NCI-H1436 (cell line): ENCODE measurements at regions not wholly inside any gene's neighbourhood (a gene's known extent, or its start where the extent isn't known, plus 50 kb on each side); places are given as distances from the start of the nearest gene placed in this dataset.

Source experiments
- DNase-seq: peaks from one replicate; lab custom pipeline; 2025; lab: John Stamatoyannopoulos, UW

DNA sequence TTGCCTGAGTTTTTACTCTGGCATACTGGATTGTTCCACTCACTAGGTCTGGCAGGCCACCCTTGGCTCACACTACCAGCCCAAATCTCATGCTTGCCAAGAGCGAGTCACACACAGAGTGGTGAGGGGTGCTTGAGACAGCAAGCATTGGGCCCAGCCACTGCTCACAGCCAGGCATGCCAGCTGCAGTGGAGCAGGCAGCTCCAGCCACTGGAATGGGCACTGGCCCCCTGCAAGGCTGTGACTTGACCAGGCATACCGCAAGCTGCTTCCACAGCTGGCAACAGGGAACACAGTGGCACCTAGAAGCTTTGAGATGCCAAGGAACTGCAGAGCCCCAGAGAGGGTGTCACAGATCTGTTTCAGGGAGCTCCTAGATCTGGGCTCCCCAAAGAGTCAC is 488.5 kb downstream of the LRFN5 start:
- no peak for DNase-seq

DNA sequence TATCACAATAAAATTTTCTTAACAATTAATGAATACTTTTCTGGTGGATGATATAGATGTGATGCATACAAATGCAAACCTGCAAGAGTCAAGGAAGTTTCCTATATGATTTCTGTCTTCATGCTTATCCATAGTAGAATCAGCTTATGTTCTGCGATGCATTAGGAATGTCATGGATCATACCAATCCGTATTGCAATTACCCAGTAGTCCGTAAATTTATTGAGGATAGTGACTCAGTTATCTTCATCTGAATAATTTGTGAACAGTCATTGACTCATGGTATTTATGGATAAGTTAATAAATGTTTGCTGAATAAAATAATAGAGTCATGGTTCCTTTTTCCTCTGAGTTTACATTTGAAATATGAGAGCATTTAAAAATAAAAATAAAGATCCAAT is 483.4 kb downstream of the LRFN5 start:
- no peak for DNase-seq

DNA sequence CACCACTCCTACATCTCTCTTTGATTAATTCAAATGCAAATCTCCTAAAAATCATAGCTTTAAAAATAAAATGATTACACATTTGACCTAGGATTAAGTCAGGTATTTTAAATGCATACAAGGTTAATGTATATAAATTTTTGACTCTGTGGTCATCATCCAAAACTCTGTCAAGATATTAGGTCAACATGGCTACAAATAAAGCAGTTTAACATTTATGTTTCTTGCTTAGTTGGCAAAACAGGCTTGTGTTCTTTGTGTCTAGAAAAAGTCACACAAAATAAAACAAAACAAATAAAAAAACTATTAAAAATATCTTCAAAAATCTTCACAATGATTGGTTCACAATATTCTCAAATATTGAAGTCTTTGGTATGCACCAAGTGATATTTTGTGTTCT is 473.2 kb downstream of the LRFN5 start:
- no peak for DNase-seq

DNA sequence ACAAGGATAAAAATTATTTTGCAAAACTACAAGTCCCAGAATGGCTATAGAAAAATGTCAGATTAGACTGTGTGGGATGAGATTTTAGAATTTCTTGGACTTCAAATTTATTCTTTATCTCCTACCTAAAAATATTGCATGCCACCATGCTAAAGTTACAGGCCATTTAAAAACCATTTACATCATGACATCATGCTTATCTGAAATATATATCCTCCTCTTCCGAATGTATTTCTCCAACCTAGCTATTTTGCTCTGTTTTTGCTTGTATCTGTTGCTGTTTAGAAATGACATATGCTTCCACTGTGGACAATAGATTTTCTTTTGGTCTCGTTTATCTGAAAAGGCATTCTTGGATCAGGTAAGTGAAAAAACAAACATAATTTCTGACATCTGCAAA is 471.7 kb downstream of the LRFN5 start:
- no peak for DNase-seq

DNA sequence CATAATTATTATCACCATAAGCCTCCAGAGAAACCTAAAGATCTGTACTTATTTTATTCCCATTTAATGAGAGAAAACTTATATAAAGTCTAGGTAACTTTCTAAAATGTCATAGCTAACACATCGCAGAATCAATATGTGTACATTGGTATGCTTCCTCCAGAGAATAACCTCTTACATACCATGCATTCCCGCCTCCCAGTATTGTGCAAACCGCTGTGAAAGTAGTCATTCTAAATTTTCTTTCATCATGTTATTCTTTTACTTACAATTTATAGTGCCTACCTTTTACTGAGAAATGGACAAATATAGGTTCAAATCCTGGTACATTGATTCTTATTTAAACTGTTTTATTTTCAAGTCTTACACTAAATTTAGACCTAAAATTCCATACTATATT is 463.4 kb downstream of the LRFN5 start:
- DNase-seq = no peak

DNA sequence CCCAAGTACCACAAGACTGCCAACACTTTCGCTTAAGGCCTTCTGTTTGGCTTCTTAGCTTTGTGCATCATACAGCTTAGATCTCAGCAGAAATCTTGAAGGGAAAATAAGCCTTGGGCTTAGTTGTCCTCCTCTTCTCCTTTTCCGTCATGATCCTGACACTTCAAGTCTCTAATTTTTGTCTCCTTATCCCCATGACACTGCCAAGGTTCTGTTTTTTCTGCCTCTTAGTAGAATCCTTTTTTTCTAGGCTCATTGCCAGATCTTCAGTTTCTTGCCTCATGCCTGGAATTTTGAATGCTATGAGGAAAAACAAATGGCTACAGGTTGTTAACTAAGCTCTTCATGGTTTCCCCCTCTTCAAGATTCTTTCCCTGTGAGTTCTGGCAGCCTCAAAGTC is 450.4 kb downstream of the LRFN5 start:
- no peak for DNase-seq

DNA sequence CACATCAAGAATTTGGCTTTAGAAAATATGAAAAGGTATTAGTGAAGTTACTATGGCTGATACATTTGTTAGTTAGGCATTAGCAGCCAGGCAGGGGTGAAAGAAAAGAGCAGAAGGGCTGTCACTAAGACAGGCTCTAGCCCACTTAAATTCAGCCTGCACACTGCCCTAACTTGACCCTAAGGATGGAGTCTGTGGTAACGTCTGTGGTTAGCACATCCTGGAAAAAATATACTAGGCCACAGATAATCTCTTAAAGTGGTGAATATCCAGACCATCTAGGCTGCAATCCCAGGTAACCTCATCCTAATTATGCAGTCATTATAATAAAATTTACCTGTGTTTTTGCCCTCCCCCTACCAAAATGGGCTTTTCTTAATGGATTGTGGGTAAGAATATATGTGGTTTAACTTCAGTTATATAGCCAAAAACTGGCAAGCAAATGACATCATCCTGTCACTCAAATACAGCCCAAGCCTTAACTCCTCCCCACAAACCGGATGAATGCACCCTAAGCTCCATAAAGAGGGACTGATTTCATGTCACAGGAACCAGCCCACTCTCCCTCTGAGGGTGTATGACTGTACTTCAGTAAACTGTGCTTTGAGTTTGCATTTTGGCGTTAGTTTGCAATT is 440.9 kb downstream of the LRFN5 start:
- no peak for DNase-seq

DNA sequence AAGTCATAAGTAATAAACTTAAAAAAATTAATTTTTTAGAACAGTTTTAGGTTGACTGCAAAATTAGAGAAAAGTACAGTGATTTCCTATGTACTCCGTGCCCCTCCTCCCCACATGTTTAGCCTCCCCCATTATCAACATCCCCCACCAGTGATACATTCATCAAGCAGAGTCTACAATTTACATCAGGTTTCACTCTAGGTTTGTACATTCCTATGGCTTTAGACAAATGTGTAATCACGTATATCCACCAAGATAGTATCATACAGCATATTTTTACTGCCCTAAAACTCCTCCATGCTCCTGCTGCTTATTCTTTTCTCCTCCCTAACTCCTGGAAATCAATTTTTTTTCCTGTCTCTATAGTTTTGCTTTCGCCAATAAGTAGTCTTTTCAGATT is 438.7 kb downstream of the LRFN5 start:
- no peak for DNase-seq

DNA sequence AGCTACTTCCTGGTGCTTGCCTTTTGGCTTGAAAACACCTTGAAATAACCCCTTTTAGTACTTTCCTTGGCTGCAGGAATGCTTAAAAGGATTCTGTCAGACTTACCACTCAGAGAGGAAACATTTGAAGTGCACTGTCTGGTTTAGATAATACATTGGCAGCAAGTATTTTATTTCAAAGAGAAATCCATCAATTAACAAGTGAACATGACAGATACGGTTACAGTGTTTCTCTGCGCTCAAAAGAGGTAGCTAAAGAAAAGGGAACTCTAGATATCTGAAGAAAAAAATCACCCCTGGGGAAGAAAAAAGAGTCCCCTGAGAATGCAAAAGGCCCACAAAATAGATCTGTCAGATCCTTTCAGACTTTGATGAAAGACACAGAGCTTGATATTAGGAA is 421.9 kb downstream of the LRFN5 start:
- no peak for DNase-seq

DNA sequence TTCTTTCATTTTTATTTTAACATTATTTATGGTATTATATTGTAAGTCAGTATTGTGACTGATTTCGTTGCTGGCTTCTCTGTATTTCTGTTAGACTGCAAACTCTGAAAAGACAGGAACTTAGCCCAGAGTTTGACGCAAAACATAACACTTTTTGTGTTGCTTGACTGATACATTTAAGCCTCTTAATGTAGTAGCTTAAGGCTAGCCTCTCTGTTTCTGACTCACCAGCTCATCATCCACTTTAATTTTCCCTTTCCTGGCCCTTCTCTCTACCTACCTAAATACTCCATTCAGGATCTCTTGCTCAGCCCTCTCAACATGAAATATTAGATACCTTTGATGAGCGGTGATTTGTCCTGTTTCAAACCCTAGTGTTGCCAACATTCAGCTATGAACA is 420.6 kb downstream of the LRFN5 start:
- DNase-seq = no peak

DNA sequence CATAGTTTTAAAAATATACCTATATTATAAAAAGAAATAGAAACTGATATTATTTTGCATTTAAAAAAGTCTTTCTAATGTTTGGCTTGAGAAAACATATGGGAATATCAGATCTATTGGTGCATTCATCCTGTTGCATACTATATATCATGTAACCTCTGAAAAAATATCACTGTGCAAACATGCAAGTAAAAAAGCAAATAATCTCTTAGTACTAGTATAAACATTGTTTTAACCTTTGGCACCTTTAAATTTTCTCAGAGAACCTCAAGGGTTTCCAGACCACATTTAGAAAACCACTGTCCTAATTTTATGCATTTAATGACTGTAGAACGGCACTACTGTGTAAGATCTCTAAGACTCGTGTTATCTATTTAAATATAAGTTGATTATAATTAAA is 416.8 kb downstream of the LRFN5 start:
- DNase-seq = no peak

DNA sequence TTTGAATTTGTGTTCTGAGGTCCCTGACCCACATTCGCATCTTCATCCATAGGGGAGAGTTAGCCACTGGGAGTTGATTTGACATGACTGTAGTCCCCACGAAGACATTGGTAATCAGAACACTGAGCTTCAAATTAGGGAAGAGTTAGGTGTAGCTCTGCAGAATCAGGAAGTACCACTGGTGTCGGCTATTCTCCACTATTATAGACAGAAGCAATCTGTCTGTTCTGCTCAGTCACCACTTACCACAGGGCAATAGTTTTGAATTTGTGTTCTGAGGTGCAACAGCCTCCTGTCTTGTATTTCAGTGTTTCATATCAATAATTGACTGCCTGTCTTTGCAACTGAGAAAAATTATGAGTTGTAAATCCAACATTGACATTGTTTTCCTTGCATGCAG is 407.6 kb downstream of the LRFN5 start:
- DNase-seq = no peak

DNA sequence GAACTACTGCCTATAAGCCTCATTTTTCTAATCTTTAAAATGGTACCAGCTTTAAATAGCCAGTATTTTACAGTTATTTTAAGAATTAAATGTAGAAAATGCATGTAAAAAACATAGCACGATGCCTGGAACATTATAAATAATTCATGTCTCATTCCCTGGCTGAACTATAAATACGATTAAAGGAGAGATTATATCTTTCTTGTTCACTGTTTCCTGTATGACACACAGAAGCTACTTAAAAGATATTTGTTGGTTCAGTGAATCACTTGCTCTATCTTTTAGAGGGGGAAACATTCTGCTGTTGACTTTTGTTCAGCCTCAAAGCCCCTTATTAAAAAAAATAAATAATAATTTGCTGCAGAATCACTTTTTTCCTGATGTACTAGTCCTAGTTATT is 406.9 kb downstream of the LRFN5 start:
- DNase-seq = no peak

DNA sequence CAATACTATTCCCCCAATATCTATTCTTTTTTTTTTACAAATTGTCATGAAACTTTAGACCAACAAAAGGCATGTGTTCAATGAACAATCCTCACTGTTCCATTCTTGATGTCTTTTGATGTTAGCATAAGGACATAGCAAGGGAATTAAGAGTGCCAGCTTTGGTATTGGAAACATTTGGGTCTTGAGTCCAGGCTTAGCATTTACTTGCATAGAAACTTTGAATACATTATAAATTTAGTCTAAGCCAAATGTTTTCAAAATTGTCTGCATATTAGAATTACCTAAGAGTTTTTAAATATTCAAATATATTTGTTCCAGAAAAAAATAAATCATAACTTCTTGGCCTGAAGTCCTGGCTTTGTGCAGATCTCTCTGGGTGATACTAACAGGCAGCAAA is 406.5 kb downstream of the LRFN5 start:
- no peak for DNase-seq

DNA sequence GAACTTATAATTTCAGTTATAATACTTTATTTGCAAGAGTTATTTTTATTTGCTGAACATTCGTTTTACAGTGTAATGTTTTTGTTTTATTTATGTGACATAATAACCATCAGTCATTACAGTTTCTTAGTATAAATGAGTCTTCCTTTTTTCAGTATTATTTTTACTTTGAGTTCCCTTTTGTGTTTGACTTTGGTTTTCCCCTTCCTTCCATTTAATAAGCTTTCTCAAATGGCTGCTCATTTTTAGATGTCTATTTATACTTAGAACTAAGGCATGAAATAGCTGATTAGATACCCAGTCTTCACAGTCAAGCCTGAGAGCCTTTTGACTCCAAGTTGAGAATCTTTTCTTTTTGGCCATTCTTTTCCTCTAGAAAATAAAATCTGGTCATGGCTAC is 404.5 kb downstream of the LRFN5 start:
- no peak for DNase-seq

DNA sequence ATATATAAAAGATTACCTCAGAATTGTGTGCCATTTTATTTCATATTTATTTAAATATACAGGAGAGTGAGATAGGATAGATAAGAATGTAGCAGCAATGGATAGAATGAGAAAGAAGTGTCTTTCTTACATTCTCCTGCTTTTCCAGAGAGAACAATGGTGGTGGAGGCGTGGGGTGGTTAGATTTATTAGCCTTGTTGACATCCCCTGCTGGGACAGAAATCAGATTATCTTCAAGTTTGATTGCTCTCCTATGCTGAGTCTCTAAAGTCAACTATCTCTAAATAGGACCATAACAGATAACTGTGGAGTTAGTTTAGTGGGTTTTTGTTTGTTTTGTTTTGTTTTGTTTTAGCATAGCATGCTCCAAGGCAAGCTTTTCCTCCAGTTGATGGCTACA is 397.6 kb downstream of the LRFN5 start:
- DNase-seq = no peak

DNA sequence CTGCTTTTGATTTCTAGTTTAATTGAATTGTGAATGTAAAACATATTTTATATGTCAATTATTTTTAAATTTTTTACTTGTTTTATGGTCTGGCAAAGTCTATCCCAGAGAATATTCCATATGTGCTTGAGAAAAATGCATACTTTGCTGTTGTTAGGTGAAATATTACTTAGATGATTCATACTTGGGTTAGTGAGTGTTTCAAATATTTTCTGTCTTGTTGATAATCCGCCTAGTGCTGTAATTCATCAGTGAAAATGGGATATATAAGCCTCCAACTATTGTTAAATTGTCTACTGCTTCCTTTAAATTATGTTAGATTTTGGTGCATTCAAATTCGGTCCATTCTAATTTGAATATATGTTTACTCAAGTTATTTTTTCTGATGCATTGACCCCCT is 395.5 kb downstream of the LRFN5 start:
- no peak for DNase-seq

DNA sequence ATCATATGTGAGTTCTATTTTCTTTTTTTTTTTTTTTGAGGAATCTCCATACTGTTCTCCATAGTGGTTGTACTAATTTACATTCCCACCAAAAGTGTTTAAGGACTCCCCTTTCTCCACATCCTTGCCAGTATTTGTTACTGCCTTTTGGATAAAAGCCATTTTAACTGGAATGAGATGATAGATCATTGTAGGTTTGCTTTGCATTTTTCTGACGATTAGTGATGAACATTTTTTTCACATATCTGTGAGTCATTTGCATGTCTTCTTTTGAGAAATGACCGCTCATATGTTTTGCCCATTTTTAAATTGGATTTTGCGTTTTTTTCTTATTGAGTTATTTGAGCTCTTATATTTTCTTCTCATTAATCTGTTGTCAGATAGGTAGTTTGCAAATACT is 394.8 kb downstream of the LRFN5 start:
- DNase-seq = no peak

DNA sequence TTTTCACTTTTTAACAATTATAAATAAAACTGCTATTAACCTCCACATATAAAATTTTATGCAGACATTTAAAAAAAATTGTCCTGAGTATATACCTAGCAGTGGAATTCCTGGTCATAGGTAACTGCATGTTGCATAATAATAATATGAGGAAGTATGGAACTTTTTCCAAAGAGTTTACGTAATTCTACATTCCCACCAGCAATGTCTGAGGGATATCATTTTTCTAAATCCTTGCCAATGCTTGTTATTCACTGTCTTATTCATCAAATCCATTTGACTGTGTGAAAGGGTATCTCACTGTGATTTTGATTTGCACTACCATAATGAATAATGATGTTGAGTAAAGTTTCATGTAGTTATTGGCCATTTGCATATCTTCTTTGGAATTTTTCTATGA is 393.8 kb downstream of the LRFN5 start:
- no peak for DNase-seq

DNA sequence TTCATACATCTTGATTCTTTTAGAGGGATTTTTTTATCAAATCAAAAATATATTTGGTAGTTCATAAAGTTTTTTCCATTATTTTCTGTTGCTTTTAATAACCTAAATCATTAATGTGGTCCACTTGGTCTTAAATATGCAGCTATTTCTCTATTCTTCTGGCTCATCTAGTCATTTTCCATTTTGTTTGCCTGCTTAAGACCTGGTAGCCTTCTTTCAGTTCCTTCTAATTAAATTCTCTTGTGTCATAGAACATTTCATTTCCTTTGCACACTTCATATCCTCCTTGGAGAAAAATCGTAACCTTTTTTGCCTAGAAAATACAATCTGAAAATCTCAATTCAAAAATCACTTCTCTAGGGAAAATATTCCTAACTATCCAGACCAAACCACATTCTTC is 387.0 kb downstream of the LRFN5 start:
- DNase-seq = no peak

DNA sequence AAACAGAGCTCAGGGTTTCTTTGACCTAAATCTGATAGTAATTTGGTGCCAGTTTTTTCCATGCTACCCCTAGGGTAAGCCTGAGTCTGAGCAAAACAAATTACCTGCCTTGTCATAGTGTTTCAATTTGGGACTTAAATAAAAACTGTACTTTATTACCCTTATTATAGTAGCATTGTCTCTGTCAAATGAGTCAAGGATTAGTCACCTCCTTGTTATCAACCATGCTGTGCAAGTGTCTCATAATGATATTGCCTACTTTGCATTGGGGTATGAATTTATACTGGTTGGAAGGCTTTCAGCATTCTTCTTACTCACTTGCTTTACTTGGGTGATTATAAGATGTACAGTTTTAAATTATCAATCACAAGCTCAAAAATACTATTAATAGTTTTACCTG is 380.0 kb downstream of the LRFN5 start:
- DNase-seq = no peak

DNA sequence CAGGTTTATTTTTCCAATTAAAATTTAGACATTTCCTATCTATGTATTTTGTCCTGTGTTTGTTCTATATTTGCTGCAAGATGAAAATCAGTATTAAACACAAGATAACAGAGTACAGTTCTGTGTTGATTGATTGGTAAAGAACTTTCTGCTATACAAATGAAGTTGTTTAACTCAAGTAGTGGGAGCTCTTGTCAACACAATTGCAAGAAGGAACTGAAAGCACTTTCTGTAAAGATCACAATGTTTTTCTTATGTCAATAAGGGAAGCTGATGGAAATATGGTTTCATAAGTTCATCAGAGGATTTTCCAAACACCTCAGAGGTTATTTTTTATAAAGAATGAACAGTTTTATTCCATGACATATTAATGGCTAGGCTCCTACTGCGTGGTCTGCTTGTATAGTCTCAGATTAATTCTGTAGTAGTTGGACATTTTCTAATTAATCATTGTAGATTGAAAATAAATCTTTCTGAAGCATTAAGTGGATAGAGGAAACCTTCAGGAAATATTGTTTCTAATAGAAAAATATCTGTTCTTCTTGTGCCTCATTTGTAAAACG is 379.5 kb downstream of the LRFN5 start:
- no peak for DNase-seq

DNA sequence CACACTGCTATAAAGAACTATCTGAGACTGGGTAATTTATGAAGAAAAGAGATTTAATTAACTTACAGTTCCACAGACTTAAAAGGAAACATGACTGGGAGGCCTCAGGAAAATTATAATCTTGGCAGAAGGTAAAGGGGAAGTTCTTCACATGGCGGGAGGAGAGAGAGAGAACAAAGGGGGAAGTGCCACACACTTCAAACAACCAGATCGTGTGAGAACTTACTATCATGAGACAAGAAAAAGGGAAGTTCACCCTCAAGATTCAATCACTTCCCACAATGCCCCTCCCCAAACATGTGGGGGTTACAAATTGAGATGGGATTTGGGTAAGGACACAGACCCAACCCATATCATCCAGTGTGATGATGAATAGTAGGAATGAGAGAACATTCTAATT is 366.5 kb downstream of the LRFN5 start:
- DNase-seq = no peak

DNA sequence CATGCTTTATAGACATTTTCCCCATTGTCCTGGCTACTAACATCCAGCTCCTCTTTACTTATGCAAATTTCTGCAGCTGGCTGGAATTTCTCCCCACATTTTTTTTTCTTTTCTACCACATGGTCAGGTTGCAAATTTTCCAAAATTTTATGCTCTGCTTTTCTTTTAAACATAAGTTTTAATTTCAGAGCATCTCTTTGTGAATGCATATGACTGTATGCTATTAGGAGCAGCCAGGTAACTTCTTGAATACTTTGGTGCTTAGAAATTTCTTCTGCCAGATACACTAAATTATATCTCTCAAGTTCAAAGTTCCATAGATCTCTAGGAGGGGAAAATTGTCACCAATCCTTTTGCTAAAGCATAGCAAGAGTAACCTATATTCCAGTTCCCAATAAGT is 365.9 kb downstream of the LRFN5 start:
- no peak for DNase-seq

DNA sequence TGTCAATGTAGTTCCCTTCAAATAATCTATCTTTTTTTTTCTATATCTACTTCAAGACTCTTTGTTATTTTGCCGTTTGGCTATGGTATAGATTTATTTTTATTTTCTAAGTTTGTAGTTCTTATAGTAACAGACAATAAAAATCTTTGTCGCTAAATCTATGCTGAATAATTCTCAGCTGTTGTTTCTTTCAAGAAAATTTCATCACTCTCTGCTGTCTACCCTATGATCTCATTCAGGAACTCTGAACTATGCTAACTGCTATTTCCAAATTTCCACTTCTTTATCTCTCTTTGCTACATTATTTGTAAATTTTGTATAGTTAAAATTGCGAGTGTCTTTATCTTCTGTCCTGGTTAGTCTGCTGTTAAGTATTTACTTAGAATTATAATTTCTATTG is 353.6 kb downstream of the LRFN5 start:
- no peak for DNase-seq
